ENCODE measurements at regions not wholly inside any gene's neighbourhood (a gene's known extent, or its start where the extent isn't known, plus 50 kb on each side); places are given as distances from the start of the nearest gene placed in this dataset.

DNA sequence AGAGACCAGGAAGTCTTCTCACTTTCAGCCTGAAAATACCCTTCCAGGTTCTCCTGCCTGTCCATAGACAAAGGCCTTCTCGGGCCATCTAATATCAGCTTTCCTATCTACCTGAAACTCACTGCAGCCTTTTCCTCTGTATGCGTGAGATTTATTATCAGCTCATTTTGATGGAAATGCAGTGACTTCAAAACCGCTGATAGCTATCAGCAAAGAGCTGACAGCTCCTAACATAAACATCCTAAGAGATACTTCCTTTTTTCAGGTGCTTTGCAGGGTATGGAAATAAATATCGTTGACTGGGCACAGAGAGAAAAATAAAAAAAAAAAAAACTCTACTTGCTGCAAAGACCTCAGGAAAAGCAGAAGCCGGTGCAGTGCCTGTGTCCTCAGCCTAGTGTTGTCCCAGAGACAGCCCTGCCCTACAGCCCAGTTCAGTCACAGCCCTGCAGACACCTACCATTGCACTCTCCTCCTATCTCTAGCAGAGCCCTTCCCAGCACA lies 215.0 kb upstream of the EGLN3 start:
- no peak overlapping the region for H3K27ac ChIP-seq (ENCODE audit: extremely low read length, insufficient read depth, low read length)
- H3K9ac ChIP-seq (ENCODE audit: insufficient read depth, low read depth, low read length): no peak overlapping the region
- DNase-seq (ENCODE audit: low spot score): no peak
- H2AFZ ChIP-seq (ENCODE audit: low read length): no peak overlapping the region
- BruUV-seq (replicated peaks): no TSS peak
- FAIRE-seq: no peak
- H4K20me1 ChIP-seq (ENCODE audit: insufficient read depth, low read length): no peaks in the 10 kb centered on the region
- CTCF ChIA-PET (ENCODE audit: low intra/inter-chr PET ratio, low total read pairs): no interaction called here
- POLR2A ChIA-PET: no interaction called here
- no peak overlapping the region for H3K4me2 ChIP-seq (ENCODE audit: low read depth, low read length)
- ATAC-seq: no peak; the same call in 2 of the 3 replicates
- H3K4me1 ChIP-seq (ENCODE audit: insufficient read depth, low read length): no peaks in the 10 kb centered on the region
- in situ Hi-C loops (cut with HindIII; ENCODE audit: extremely low pct_ligation_motif_present, low pct_unique_long_range_greater_than_20kb): no loop called here
- no peak overlapping the region for H3K4me3 ChIP-seq (replicated peaks in 1 of 3; ENCODE audit: insufficient read depth in 1 of 3, low read depth in 2 of 3, low read length in 3 of 3)
- TF ChIP-seq, protein P1, sequence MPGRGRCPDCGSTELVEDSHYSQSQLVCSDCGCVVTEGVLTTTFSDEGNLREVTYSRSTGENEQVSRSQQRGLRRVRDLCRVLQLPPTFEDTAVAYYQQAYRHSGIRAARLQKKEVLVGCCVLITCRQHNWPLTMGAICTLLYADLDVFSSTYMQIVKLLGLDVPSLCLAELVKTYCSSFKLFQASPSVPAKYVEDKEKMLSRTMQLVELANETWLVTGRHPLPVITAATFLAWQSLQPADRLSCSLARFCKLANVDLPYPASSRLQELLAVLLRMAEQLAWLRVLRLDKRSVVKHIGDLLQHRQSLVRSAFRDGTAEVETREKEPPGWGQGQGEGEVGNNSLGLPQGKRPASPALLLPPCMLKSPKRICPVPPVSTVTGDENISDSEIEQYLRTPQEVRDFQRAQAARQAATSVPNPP (CRISPR knock-in tag; IDR thresholded peaks at IDR 0.05): no peak
- TF ChIP-seq ZNF564 (CRISPR knock-in tag; IDR thresholded peaks at IDR 0.05): no peak
- TF ChIP-seq NR1H2 (CRISPR knock-in tag; IDR thresholded peaks at IDR 0.05; ENCODE audit: borderline replicate concordance, low read depth): no peak
- TF ChIP-seq, protein P2, sequence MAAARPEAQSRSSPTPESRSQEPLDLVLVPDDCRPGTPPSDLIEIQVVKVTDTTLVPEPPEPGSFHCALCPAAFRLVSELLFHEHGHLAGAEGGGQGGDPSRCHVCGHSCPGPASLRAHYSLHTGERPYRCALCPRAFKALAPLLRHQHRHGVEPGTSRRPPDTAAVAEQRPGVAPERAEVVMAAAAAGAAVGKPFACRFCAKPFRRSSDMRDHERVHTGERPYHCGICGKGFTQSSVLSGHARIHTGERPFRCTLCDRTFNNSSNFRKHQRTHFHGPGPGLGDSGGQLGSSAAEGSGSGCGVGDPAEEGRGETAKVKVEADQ (CRISPR knock-in tag; IDR thresholded peaks at IDR 0.05; ENCODE audit: borderline replicate concordance): no peak
- TF ChIP-seq NR2F6 (IDR thresholded peaks at IDR 0.05): no peak
- no peak for TF ChIP-seq NR2F6 (CRISPR knock-in tag; IDR thresholded peaks at IDR 0.05)
- no peak for TF ChIP-seq PRPF4 (IDR thresholded peaks at IDR 0.05; ENCODE audit: low read depth, low read length, poor library complexity, severe bottlenecking)
- no peak for TF ChIP-seq HDAC6 (IDR thresholded peaks at IDR 0.05; ENCODE audit: low read depth, low read length)
- TF ChIP-seq ZNF562 (CRISPR knock-in tag; IDR thresholded peaks at IDR 0.05; ENCODE audit: borderline replicate concordance): no peak
- TF ChIP-seq KDM4B (CRISPR knock-in tag; IDR thresholded peaks at IDR 0.05): no peak
- TF ChIP-seq BRD4 (CRISPR knock-in tag; IDR thresholded peaks at IDR 0.05): no peak
- TF ChIP-seq MLXIP (CRISPR knock-in tag; IDR thresholded peaks at IDR 0.05; ENCODE audit: borderline replicate concordance): no peak
- H3K36me3 ChIP-seq (replicated peaks in 1 of 2; ENCODE audit: control insufficient read depth in 1 of 2, insufficient read depth in 2 of 2, low read length in 2 of 2): no peaks in the 10 kb centered on the region
- no peaks in the 10 kb centered on the region; a peak in 1 of 5 replicates for H3K27me3 ChIP-seq (ENCODE audit: control insufficient read depth in 1 of 2, insufficient read depth in 2 of 2, low read length in 2 of 2)
- H3K9me3 ChIP-seq (ENCODE audit: low read length): no peaks in the 10 kb centered on the region
- 27% methylated on average over 5 of the region's 5 CpGs for WGBS (ENCODE audit: low lambda C conversion rate)
- intact Hi-C loops (cut with micrococcal nuclease; ENCODE audit: unreplicated experiment): no loop called here
- no peaks in the 10 kb centered on the region for H3K79me2 ChIP-seq (ENCODE audit: insufficient read depth, low read length)

Data from HepG2 (cell line).